Neuronal stem cell (in vitro differentiated cells): ENCODE measurements at regions not wholly inside any gene's neighbourhood (a gene's known extent, or its start where the extent isn't known, plus 50 kb on each side); places are given as distances from the start of the nearest gene placed in this dataset.
"Not testable (repeated sequence)": the region's sequence is repeated elsewhere in the genome, so short reads cannot be mapped to it uniquely, and the experiment has no call there.

Experiments
- DNase-seq: peaks from one replicate; pipeline ENCODE4 v3.0.0-alpha.2; 2013; ENCODE audit warnings: low spot score
- H2AFZ ChIP-seq: one replicate; pipeline ENCODE4 v1.6.1; 2013; ENCODE audit warnings: mild to moderate bottlenecking, low read length, inconsistent platforms
- H2AK5ac ChIP-seq: 2 replicates; pipeline ENCODE4 v1.6.1; 2013; ENCODE audit warnings: low read depth, mild to moderate bottlenecking, inconsistent platforms, low read length, moderate library complexity, mixed read lengths
- H2BK120ac ChIP-seq: 2 replicates; pipeline ENCODE4 v1.6.1; 2013; ENCODE audit warnings: low read depth, mild to moderate bottlenecking, inconsistent platforms, low read length, moderate library complexity, mixed read lengths
- H2BK12ac ChIP-seq: one replicate; pipeline ENCODE4 v1.6.1; 2013; ENCODE audit warnings: low read length, inconsistent platforms
- H2BK15ac ChIP-seq: 2 replicates; pipeline ENCODE4 v1.6.1; 2013; ENCODE audit warnings: mild to moderate bottlenecking, low read length, inconsistent platforms, mixed read lengths
- H2BK5ac ChIP-seq: one replicate; pipeline ENCODE4 v1.6.1; 2013; ENCODE audit warnings: inconsistent platforms, mild to moderate bottlenecking, low read length, moderate library complexity
- H3K14ac ChIP-seq: one replicate; pipeline ENCODE4 v1.6.1; 2013; ENCODE audit warnings: low read length, inconsistent platforms
- H3K18ac ChIP-seq: 2 replicates; pipeline ENCODE4 v1.6.1; 2013; ENCODE audit warnings: low read length, inconsistent platforms
- H3K23ac ChIP-seq: 2 replicates; pipeline ENCODE4 v1.6.1; 2013; ENCODE audit warnings: low read depth, mild to moderate bottlenecking, mixed read lengths, low read length, inconsistent platforms; ENCODE audit not compliant: poor library complexity
- H3K27ac ChIP-seq: replicated peaks from 3 replicates; pipeline ENCODE4 v1.5.1; 2013; ENCODE audit warnings: low read length, inconsistent platforms
- H3K27me3 ChIP-seq, 3 experiments: 2 replicates each; pipeline ENCODE4 v1.6.1; 2013; ENCODE audit warnings: low read length in 3 of 3, mild to moderate bottlenecking in 2 of 3, inconsistent platforms in 1 of 3, low read depth in 1 of 3, mixed read lengths in 1 of 3, moderate library complexity in 1 of 3; ENCODE audit not compliant: control insufficient read depth in 3 of 3, insufficient read depth in 3 of 3
- H3K36me3 ChIP-seq, 2 donors: replicated peaks in 1 of 2; 2 replicates each; pipeline ENCODE4 v1.6.1; 2013; ENCODE audit warnings: low read length in 2 of 2; ENCODE audit not compliant: control insufficient read depth in 2 of 2, insufficient read depth in 2 of 2
- H3K4ac ChIP-seq: 2 replicates; pipeline ENCODE4 v1.6.1; 2013; ENCODE audit warnings: inconsistent platforms, mild to moderate bottlenecking, low read length, moderate library complexity
- H3K4me1 ChIP-seq, 2 donors: 1 replicate in 1 of 2; 2 replicates in 1 of 2; pipeline ENCODE4 v1.6.1; 2013; ENCODE audit warnings: low read length in 2 of 2, low read depth in 1 of 2; ENCODE audit not compliant: control insufficient read depth in 2 of 2, insufficient read depth in 1 of 2
- H3K4me2 ChIP-seq: one replicate; pipeline ENCODE4 v1.6.1; 2013; ENCODE audit warnings: mild to moderate bottlenecking, low read length, inconsistent platforms; ENCODE audit not compliant: insufficient read depth, poor library complexity, severe bottlenecking
- H3K4me3 ChIP-seq, 2 donors: 2 replicates each; pipeline ENCODE4 v1.5.1; 2013; ENCODE audit warnings: low read length in 2 of 2, mild to moderate bottlenecking in 2 of 2, inconsistent platforms in 1 of 2, moderate library complexity in 1 of 2
- H3K79me1 ChIP-seq: one replicate; pipeline ENCODE4 v1.6.1; 2013; ENCODE audit warnings: low read depth, mild to moderate bottlenecking, inconsistent platforms, low read length, moderate library complexity
- H3K9ac ChIP-seq: one replicate; pipeline ENCODE4 v1.6.1; 2013; ENCODE audit warnings: mild to moderate bottlenecking, low read depth, low read length, inconsistent platforms; ENCODE audit not compliant: poor library complexity
- H3K9me3 ChIP-seq, 2 donors: replicated peaks in 1 of 2; 2 replicates each; pipeline versions ENCODE3 to v1.6.1; 2013; ENCODE audit warnings: low read length in 2 of 2, mild to moderate bottlenecking in 2 of 2, inconsistent platforms in 1 of 2, low read depth in 1 of 2, mixed read lengths in 1 of 2, moderate library complexity in 1 of 2; ENCODE audit not compliant: control insufficient read depth in 2 of 2, insufficient read depth in 1 of 2
- H4K8ac ChIP-seq: one replicate; pipeline ENCODE4 v1.6.1; 2013; ENCODE audit warnings: low read depth, mild to moderate bottlenecking, inconsistent platforms, low read length, moderate library complexity
- H4K91ac ChIP-seq: one replicate; pipeline ENCODE4 v1.6.1; 2013; ENCODE audit warnings: low read length, low read depth, mild to moderate bottlenecking, inconsistent platforms; ENCODE audit not compliant: poor library complexity
- WGBS, 2 donors: extraction: QIAGEN DNeasy Blood & Tissue Kit; methylation state at CpG; one replicate each; pipeline ENCODE4 v1.1.7; 2013; ENCODE audit warnings: missing lambda C conversion rate in 2 of 2, mixed read lengths in 1 of 2; ENCODE audit not compliant: insufficient read length in 2 of 2, insufficient replicate concordance in 1 of 2; ENCODE audit errors: extremely low coverage in 2 of 2; 5-methylcytosine and 5-hydroxymethylcytosine counted together

DNA sequence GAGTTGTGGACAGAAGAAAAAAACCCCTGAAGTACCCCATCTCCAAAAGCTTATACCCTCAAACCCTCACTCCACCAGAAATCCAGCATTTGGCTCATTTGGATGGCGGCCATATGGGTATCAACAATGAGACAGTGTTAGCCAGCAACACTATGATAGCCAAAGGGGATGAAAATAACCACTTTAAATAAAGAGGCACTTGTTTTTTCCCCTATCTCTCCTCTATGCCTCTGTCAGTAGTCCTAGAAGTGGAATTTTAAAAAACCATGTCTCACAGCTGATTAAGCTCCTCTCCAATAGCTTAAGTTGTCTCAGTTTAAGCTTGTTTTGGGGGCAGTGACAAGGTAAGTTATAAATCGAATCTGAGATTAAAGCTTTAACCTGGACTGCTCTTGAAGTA lies 124.0 kb downstream of the MOSPD2 start:
- H3K79me1 ChIP-seq: no peaks in the 10 kb centered on the region
- H3K4me2 ChIP-seq: no peak overlapping the region
- H2AFZ ChIP-seq: no peak overlapping the region
- no peak overlapping the region for H3K23ac ChIP-seq
- no peaks in the 10 kb centered on the region for H3K9me3 ChIP-seq
- no peak overlapping the region for H4K8ac ChIP-seq
- H3K18ac ChIP-seq: no peak overlapping the region
- H4K91ac ChIP-seq: no peak overlapping the region
- no peak overlapping the region for H3K9ac ChIP-seq
- no peak overlapping the region for H2BK15ac ChIP-seq
- H3K27me3 ChIP-seq: no peaks in the 10 kb centered on the region
- no peaks in the 10 kb centered on the region for H3K4me1 ChIP-seq
- no peak overlapping the region for H2BK12ac ChIP-seq
- H2BK120ac ChIP-seq: no peak overlapping the region
- H2BK5ac ChIP-seq: no peak overlapping the region
- WGBS, 2 donors: no CpG with 5 or more reads among the region's 2 CpGs
- no peak overlapping the region for H3K27ac ChIP-seq
- no peak overlapping the region for H3K4ac ChIP-seq
- no peak overlapping the region for H3K14ac ChIP-seq
- no peak for DNase-seq
- H3K36me3 ChIP-seq: no peaks in the 10 kb centered on the region
- no peak overlapping the region for H2AK5ac ChIP-seq
- no peak overlapping the region for H3K4me3 ChIP-seq

DNA sequence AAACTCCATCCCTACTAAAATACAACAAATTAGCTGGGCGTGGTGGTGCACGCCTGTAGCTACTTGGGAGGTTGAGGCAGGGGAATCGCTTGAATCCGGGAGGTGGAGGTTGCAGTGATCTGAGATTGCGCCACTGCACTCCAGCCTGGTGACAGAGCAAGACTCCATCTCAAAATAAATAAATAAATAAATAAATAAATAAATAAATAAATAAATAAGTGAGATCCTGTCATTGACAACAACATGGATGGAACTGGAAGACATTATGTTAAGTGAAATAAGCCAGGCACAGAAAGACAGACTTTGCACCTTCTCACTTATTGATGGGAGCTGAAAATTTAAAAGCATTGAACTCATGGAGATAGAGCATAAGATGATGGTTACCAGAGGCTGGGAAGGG lies 111.2 kb downstream of the MOSPD2 start:
- not testable (repeated sequence) for H3K4me3 ChIP-seq, H3K4me2 ChIP-seq, H3K23ac ChIP-seq, H3K4ac ChIP-seq, H2BK5ac ChIP-seq, H3K14ac ChIP-seq, H3K18ac ChIP-seq, H4K91ac ChIP-seq, H2BK15ac ChIP-seq, H2BK120ac ChIP-seq, H3K4me1 ChIP-seq, DNase-seq, H3K79me1 ChIP-seq, H3K27ac ChIP-seq, H4K8ac ChIP-seq, H2AK5ac ChIP-seq, H3K9me3 ChIP-seq, H2BK12ac ChIP-seq, H2AFZ ChIP-seq, H3K36me3 ChIP-seq, H3K27me3 ChIP-seq, H3K9ac ChIP-seq
- WGBS, 2 donors: no CpG with 5 or more reads among the region's 5 CpGs
